SU-DHL-6 (cell line): ENCODE measurements at regions not wholly inside any gene's neighbourhood (a gene's known extent, or its start where the extent isn't known, plus 50 kb on each side); places are given as distances from the start of the nearest gene placed in this dataset.

Experiments used
- H2AFZ ChIP-seq: fragments of 200-600 bp; sonication (generic); 2 replicates; pipeline ENCODE4 v1.6.1; 2014; ENCODE audit warnings: low read depth, mild to moderate bottlenecking, moderate library complexity, mixed read lengths, antibody characterized with exemption, low read length; ENCODE audit not compliant: severe bottlenecking
- H3F3A ChIP-seq: fragments of 200-600 bp; shearing (Covaris generic); 2 replicates; pipeline ENCODE4 v1.6.0; 2016; ENCODE audit warnings: antibody characterized with exemption, mild to moderate bottlenecking; ENCODE audit not compliant: insufficient read depth
- H3K27ac ChIP-seq: fragments of 200-600 bp; sonication (generic); 2 replicates; pipeline ENCODE4 v1.5.1; 2016; ENCODE audit warnings: low read depth, mild to moderate bottlenecking, low read length, moderate library complexity, mixed read lengths
- H3K27me3 ChIP-seq: fragments of 200-600 bp; sonication (generic), shearing (Covaris generic); 2 replicates; pipeline ENCODE4 v1.6.0; 2014; ENCODE audit warnings: mild to moderate bottlenecking, low read length
- H3K36me3 ChIP-seq: fragments of 200-600 bp; sonication (generic); 2 replicates; pipeline ENCODE4 v1.6.1; 2014; ENCODE audit warnings: mild to moderate bottlenecking, low read length, mixed read lengths
- H3K4me2 ChIP-seq: fragments of 300-600, 200-600 bp; shearing (Covaris generic), sonication (generic); 2 replicates; pipeline ENCODE4 v1.6.0; 2014; ENCODE audit warnings: low read length, low read depth, mild to moderate bottlenecking; ENCODE audit not compliant: poor library complexity, severe bottlenecking
- H3K4me3 ChIP-seq: fragments of 200-600 bp; sonication (generic); 2 replicates; pipeline ENCODE4 v1.5.1; 2014; ENCODE audit warnings: antibody characterized with exemption, low read length, mild to moderate bottlenecking, mixed read lengths; ENCODE audit not compliant: insufficient read depth, poor library complexity, severe bottlenecking
- H3K79me2 ChIP-seq: fragments of 200-600 bp; sonication (generic); 2 replicates; pipeline ENCODE4 v1.6.1; 2014; ENCODE audit warnings: mild to moderate bottlenecking, low read length, moderate library complexity; ENCODE audit not compliant: insufficient read depth
- H3K9ac ChIP-seq: fragments of 200-600 bp; sonication (generic); 2 replicates; pipeline ENCODE4 v1.7.0; 2014; ENCODE audit warnings: mild to moderate bottlenecking, low read length
- H3K9me2 ChIP-seq: fragments of 200-600 bp; sonication (generic); replicated peaks from 2 replicates; pipeline ENCODE4 v1.6.1; 2014; ENCODE audit warnings: low read length; ENCODE audit not compliant: insufficient read depth
- H3K9me3 ChIP-seq: fragments of 200-600 bp; sonication (generic); 2 replicates; pipeline ENCODE4 v1.6.1; 2014; ENCODE audit warnings: low read length, mixed read lengths; ENCODE audit not compliant: insufficient read depth
- H4K20me1 ChIP-seq: fragments of 200-600 bp; sonication (generic); 2 replicates; pipeline ENCODE4 v1.6.1; 2014; ENCODE audit warnings: low read depth, mild to moderate bottlenecking, antibody characterized with exemption, low read length, moderate library complexity, mixed read lengths
- EZH2phosphoT487 ChIP-seq: fragments of 200-600 bp; sonication (generic), shearing (Covaris generic); conservative IDR thresholded peaks from 2 replicates; pipeline ENCODE4 v1.6.1; 2018; ENCODE audit warnings: mild to moderate bottlenecking, antibody characterized with exemption, low read length, moderate library complexity, mixed read lengths
- TF ChIP-seq, protein P1 (sequence below): fragments of 200-600 bp; sonication (generic); IDR thresholded peaks from one replicate; pipeline ENCODE4 v1.5.1; 2017; ENCODE audit warnings: antibody characterized with exemption, mild to moderate bottlenecking, low read length, moderate library complexity; ENCODE audit not compliant: insufficient read depth, poor library complexity, severe bottlenecking

GRCh38 chr6:137334094-137334493 lies 114.9 kb upstream of the IFNGR1 start:
- no peak for TF ChIP-seq EZH2phosphoT487

DNA sequence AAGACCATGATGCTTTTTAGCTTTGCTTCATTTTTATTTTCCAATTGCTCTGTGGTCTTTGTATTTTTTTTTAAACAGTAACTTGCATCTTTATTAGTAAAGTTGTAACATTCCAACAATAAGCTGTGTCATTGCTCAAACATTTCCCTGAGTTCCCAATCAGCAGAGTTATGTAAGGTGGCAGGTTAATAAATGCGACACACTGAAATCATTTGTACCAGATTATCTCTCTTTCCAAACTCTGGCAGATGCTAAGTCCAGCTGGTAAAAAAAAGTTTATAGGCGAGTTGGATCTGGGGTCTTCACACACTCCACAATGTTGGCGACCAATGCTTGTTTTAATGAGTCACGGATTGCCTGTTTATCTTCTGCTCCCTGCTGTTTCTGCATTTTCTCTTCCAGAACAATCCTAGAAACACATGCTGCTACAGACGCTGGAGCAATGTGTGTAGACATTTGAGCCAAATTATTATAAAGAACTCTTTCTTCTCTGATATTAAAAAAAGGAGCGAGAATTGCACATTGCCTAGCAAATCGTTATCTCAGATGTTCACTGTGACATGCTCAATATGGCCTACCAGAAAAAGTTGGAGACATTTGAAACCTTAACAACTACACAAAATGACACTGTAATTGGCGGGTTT lies 113.6 kb upstream of the IFNGR1 start:
- Histone ChIP-seq H3K9ac (no peak overlapping the region), H3K79me2 (no peaks in the 10 kb centered on the region), H3K9me2 (no peaks in the 10 kb centered on the region), H3K4me2 (no peak overlapping the region), H3K36me3 (no peaks in the 10 kb centered on the region), H3K27ac (no peak overlapping the region), H3K4me3 (no peak overlapping the region), H2AFZ (no peak overlapping the region), H3K27me3 (no peaks in the 10 kb centered on the region), H3K9me3 (no peaks in the 10 kb centered on the region), H4K20me1 (no peaks in the 10 kb centered on the region), H3F3A (no peaks in the 10 kb centered on the region)
- TF ChIP-seq EZH2phosphoT487 = no peak
- TF ChIP-seq, protein P1, sequence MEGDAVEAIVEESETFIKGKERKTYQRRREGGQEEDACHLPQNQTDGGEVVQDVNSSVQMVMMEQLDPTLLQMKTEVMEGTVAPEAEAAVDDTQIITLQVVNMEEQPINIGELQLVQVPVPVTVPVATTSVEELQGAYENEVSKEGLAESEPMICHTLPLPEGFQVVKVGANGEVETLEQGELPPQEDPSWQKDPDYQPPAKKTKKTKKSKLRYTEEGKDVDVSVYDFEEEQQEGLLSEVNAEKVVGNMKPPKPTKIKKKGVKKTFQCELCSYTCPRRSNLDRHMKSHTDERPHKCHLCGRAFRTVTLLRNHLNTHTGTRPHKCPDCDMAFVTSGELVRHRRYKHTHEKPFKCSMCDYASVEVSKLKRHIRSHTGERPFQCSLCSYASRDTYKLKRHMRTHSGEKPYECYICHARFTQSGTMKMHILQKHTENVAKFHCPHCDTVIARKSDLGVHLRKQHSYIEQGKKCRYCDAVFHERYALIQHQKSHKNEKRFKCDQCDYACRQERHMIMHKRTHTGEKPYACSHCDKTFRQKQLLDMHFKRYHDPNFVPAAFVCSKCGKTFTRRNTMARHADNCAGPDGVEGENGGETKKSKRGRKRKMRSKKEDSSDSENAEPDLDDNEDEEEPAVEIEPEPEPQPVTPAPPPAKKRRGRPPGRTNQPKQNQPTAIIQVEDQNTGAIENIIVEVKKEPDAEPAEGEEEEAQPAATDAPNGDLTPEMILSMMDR = no peak

More at GRCh38 chr6:137334094-137334493, 114.9 kb upstream of the IFNGR1 start:
- no peaks in the 10 kb centered on the region for H3K9me2 ChIP-seq
- no peaks in the 10 kb centered on the region for H3K27me3 ChIP-seq
- H3K36me3 ChIP-seq = no peaks in the 10 kb centered on the region
- H2AFZ ChIP-seq = no peak overlapping the region
- no peak overlapping the region for H3K4me2 ChIP-seq
- no peaks in the 10 kb centered on the region for H4K20me1 ChIP-seq
- no peaks in the 10 kb centered on the region for H3K9me3 ChIP-seq
- no peak overlapping the region for H3K27ac ChIP-seq
- H3K79me2 ChIP-seq = no peaks in the 10 kb centered on the region
- H3K9ac ChIP-seq = no peak overlapping the region
- no peak overlapping the region for H3K4me3 ChIP-seq
- H3F3A ChIP-seq = no peaks in the 10 kb centered on the region

DNA sequence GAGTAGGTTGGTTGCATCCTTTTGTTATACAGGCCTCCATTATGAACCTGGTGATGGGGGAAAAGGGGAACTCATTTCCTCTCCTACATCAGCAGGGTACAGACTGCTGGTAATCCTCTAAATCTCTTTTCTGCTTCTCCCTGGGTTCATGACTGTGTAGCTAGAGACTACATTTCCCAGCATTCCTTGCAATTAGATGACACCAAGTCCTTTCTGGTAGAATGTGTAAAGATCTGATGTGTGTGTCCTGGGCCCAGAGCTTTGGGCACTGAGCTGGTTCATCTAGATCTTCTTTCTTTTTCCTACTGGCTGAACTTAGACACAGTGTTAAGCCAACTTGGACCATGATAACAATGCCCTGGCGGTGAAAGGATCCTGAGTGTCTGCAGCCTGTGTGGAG lies 104.7 kb upstream of the IFNGR1 start:
- Histone ChIP-seq H3K9me2 (no peaks in the 10 kb centered on the region), H3F3A (no peaks in the 10 kb centered on the region), H3K79me2 (no peaks in the 10 kb centered on the region), H3K9me3 (no peaks in the 10 kb centered on the region), H3K36me3 (no peaks in the 10 kb centered on the region), H3K4me3 (no peak overlapping the region), H4K20me1 (no peaks in the 10 kb centered on the region), H3K27me3 (no peaks in the 10 kb centered on the region), H3K9ac (no peak overlapping the region), H3K4me2 (no peak overlapping the region), H3K27ac (no peak overlapping the region), H2AFZ (no peak overlapping the region)
- TF ChIP-seq, protein P1 = no peak
- TF ChIP-seq EZH2phosphoT487 = no peak

- Histone ChIP-seq H3K79me2 (no peaks in the 10 kb centered on the region), H4K20me1 (no peaks in the 10 kb centered on the region), H3F3A (no peaks in the 10 kb centered on the region), H3K27ac (no peak overlapping the region), H3K4me2 (no peak overlapping the region), H3K27me3 (no peaks in the 10 kb centered on the region), H3K9me3 (no peaks in the 10 kb centered on the region), H3K4me3 (no peak overlapping the region), H3K36me3 (no peaks in the 10 kb centered on the region), H3K9ac (no peak overlapping the region), H2AFZ (no peak overlapping the region), H3K9me2 (no peaks in the 10 kb centered on the region)
- TF ChIP-seq, protein P1 = no peak
- TF ChIP-seq EZH2phosphoT487 = no peak
These were observed 101.1 kb upstream of the IFNGR1 start for GRCh38 chr6:137320271-137320670.
